GM12872 (cell line): ENCODE measurements at regions not wholly inside any gene's neighbourhood (a gene's known extent, or its start where the extent isn't known, plus 50 kb on each side); places are given as distances from the start of the nearest gene placed in this dataset.

ENCODE experiments used
- TF ChIP-seq, protein P1 (sequence below): IDR thresholded peaks from 3 replicates; pipeline ENCODE4 v1.5.1; 2011; ENCODE audit warnings: low read depth, mild to moderate bottlenecking, low read length, moderate library complexity; ENCODE audit not compliant: insufficient read depth

DNA sequence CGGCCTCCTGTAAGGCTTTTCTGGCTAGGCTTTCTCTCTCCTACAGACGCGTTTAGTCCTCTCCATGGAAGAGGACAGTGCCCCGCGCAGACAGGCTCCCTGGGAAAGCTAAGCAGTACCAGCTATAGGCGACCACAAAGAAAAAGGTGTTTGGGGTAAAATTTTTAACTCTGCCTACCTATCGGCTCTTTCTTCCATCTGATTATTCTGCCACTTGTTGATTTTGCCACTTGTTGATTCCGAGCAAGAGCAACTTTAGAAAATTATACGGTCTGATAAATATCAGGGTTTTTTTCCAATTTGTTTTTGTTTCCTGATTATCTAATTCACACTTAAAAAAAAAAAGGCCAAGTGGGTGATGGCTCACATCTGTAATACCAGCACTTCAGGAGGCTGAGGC is 1600.5 kb upstream of the TENM3 start:
- TF ChIP-seq, protein P1, sequence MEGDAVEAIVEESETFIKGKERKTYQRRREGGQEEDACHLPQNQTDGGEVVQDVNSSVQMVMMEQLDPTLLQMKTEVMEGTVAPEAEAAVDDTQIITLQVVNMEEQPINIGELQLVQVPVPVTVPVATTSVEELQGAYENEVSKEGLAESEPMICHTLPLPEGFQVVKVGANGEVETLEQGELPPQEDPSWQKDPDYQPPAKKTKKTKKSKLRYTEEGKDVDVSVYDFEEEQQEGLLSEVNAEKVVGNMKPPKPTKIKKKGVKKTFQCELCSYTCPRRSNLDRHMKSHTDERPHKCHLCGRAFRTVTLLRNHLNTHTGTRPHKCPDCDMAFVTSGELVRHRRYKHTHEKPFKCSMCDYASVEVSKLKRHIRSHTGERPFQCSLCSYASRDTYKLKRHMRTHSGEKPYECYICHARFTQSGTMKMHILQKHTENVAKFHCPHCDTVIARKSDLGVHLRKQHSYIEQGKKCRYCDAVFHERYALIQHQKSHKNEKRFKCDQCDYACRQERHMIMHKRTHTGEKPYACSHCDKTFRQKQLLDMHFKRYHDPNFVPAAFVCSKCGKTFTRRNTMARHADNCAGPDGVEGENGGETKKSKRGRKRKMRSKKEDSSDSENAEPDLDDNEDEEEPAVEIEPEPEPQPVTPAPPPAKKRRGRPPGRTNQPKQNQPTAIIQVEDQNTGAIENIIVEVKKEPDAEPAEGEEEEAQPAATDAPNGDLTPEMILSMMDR = no peak

DNA sequence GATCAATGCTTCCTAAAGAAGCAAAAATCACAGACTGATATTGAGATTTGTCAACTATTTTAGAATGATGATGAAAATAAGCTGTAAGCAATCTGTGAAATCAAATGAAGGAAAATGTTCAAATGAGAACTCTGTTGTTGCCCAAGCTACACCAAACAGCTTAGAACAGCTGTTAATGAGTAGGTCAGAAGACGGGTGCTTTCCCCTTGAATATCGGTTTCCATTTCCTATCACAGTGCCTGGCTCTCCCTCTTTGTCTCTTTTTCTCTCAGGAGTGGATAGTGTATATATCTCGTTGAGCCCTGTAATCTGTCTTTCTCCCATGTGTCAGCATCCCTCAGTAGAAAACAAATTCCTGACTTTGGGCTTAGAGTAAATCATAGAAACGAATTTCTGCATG is 1592.9 kb upstream of the TENM3 start:
- TF ChIP-seq, protein P1 = no peak

DNA sequence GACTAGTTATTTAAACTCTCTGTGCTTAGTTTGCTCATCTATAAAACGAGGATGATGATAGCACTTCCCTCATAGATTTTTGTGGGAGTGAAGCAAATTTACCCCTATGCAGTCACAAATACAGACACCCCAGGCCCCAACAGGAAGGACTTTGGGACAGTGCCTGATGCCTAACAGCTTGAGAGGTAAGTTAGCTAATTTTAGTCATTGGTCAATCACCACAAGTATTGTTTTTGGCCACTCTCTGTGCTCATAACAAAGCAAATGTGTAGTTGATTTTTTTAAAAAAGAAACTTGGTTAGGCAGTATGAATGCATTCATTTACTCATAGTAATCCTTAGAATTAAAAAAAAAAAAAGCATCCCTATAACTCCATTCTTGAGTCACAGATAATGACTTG is 1590.7 kb upstream of the TENM3 start:
- TF ChIP-seq, protein P1 = no peak

DNA sequence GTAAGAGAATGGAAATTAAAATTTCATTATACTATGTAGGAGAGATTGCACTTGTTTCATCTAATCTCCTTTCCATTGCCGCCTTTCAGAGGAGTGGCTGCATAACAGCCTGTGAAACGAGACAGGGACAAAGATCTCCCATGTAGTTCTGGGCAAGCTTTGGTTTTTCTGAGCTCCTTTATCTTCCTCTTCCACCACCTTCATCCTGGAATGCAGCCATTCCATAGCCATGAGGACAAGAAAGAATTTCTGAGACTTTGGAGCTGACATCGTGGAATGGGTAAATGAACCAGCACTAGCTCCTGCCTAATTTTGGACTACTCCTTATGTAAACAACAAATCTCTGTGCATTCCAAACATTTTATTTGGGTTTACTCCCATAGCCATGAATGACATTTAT is 1587.3 kb upstream of the TENM3 start:
- TF ChIP-seq, protein P1 = no peak

DNA sequence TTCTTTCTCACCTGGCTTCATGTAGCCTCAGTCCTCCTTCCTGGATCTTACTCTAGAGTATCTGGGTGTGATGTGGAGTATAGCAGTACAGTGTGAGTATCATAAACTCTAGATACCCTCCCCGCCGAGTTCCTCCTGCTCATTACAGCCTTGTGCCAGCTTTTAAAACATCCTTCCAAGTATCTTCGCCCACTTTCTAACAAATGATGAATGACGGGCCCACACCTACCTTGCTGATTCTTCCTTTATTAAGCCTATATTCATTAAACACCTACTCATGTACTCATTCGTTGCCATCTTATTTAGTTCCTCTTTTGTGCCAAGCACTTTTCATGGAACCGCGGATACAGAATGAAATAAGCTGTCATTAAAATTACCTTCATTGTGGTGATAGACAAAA is 1585.3 kb upstream of the TENM3 start:
- TF ChIP-seq, protein P1 = no peak

DNA sequence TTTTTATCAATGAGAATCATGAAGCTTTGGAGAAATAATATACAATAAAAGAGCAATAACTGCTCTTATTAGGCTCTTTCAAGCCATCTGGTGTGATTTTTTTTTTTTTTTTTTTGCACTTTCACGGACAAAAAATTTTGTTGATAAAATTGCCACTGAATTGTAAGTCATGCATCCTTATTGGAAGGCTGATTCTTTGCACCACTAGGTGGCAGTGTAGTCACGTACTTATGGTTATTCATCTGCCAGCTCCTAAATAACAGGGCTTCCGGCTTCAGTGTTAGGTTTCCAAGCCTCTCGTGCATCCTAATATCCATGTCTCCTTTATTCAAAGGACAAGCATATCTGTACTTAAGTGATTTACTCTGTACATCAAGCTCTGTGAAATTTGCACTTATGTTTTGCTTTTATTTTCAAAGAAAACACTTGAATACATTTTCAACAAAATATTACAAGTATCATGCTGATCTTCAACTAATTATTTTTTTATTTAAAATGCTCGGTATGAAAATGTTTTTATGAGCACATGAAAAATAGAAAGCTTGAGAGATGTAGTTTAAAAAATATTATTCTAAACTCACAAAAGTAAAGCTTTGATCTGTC is 1578.3 kb upstream of the TENM3 start:
- TF ChIP-seq, protein P1 = peak; percentile 74

DNA sequence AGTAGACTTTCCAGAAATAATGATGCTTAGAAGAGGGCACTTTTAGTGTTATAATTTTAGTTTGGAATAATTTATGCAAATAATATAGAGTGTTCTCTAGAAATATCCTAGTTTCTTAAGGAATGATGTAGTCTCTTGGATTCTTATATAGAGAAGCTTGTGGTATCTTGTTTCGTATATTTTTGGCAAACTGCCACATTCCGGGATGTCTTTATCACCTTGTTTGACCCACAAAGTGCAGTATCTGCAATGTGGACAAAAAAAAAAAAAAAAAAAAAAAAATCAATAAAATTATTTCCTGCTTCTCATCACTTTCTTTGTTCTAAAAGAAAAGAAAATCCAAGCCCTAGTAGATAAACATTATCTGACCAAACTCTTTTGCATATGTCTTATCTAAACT is 1577.7 kb upstream of the TENM3 start:
- TF ChIP-seq, protein P1 = no peak
